Adrenal gland (tissue), 5 donors: ENCODE measurements at regions not wholly inside any gene's neighbourhood (a gene's known extent, or its start where the extent isn't known, plus 50 kb on each side); places are given as distances from the start of the nearest gene placed in this dataset.

Experiments used
- POLR2A ChIP-seq, 2 donors: fragments of 450-650 bp; IDR thresholded peaks; one replicate each; pipeline ENCODE4 v1.6.1; 2017; ENCODE audit warnings: antibody characterized with exemption in 2 of 2, mild to moderate bottlenecking in 2 of 2, moderate library complexity in 1 of 2
- TF ChIP-seq, protein P1 (sequence below), 6 experiments: fragments of 450-650 bp in 4 of 6; fragments of 200-600 bp in 2 of 6; sonication (generic) in 1 of 6; IDR thresholded peaks; 1 replicate in 5 of 6; 2 replicates in 1 of 6; pipeline versions ENCODE4 v1.5.1 to v1.8.0; 2016 to 2021; ENCODE audit warnings: antibody characterized with exemption in 6 of 6, mild to moderate bottlenecking in 2 of 6, moderate library complexity in 1 of 6
- donor health status: DM: no; HTN: no; CAD: no.

DNA sequence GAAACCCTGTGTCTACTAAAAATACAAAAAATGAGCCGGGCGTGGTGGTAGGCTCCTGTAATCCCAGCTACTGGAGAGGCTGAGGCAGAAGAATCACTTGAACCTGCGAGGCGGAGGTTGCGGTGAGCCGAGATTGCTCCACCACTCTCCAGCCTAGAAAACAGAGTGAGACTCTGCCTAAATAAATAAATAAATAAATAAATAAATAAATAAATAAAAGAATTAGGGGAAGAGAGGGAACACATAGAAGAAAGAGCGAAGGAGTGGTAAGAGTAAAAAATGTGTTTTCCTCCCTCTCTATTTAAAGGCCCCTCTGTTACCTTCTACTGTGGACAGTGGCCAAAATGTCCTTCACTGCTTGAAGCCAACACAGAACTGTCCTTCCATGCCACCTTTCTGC, 103.9 kb upstream of the SOX21 start:
- TF ChIP-seq, protein P1, sequence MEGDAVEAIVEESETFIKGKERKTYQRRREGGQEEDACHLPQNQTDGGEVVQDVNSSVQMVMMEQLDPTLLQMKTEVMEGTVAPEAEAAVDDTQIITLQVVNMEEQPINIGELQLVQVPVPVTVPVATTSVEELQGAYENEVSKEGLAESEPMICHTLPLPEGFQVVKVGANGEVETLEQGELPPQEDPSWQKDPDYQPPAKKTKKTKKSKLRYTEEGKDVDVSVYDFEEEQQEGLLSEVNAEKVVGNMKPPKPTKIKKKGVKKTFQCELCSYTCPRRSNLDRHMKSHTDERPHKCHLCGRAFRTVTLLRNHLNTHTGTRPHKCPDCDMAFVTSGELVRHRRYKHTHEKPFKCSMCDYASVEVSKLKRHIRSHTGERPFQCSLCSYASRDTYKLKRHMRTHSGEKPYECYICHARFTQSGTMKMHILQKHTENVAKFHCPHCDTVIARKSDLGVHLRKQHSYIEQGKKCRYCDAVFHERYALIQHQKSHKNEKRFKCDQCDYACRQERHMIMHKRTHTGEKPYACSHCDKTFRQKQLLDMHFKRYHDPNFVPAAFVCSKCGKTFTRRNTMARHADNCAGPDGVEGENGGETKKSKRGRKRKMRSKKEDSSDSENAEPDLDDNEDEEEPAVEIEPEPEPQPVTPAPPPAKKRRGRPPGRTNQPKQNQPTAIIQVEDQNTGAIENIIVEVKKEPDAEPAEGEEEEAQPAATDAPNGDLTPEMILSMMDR (IDR thresholded peaks at IDR 0.05) = no peak
- TF ChIP-seq POLR2A (IDR thresholded peaks at IDR 0.05) = no peak
